GM12875 (cell line): ENCODE measurements at regions not wholly inside any gene's neighbourhood (a gene's known extent, or its start where the extent isn't known, plus 50 kb on each side); places are given as distances from the start of the nearest gene placed in this dataset.

Experiments used
- H3K4me3 ChIP-seq: one replicate; pipeline ENCODE4 v1.5.1; 2011; ENCODE audit warnings: low read depth, low read length, control low read depth
- CTCF ChIP-seq: IDR thresholded peaks from 2 replicates; pipeline ENCODE4 v1.5.1; 2011; ENCODE audit warnings: low read depth, mild to moderate bottlenecking, control low read depth, inconsistent platforms, low read length, moderate library complexity, borderline replicate concordance; ENCODE audit not compliant: insufficient read depth

GRCh38 chr6:137702791-137703424, 164.2 kb upstream of the TNFAIP3 start:
- no peak for TF ChIP-seq CTCF
- H3K4me3 ChIP-seq, result no peak overlapping the region

GRCh38 chr6:137704802-137705159, 162.3 kb upstream of the TNFAIP3 start:
- H3K4me3 ChIP-seq, result no peak overlapping the region
- TF ChIP-seq CTCF, result no peak

GRCh38 chr6:137705160-137706082, 161.6 kb upstream of the TNFAIP3 start:
- TF ChIP-seq CTCF, result peak; percentile 78
- no peak overlapping the region for H3K4me3 ChIP-seq

GRCh38 chr6:137706083-137706750, 160.8 kb upstream of the TNFAIP3 start:
- TF ChIP-seq CTCF, result no peak
- H3K4me3 ChIP-seq, result no peak overlapping the region

GRCh38 chr6:137707038-137707589, 159.9 kb upstream of the TNFAIP3 start:
- TF ChIP-seq CTCF, result no peak
- no peak overlapping the region for H3K4me3 ChIP-seq

- TF ChIP-seq CTCF, result peak; percentile 43; the same call in 1 of the 2 replicates
- no peak overlapping the region for H3K4me3 ChIP-seq
These were observed 159.3 kb upstream of the TNFAIP3 start for GRCh38 chr6:137707590-137708360.
